ENCODE measurements at regions not wholly inside any gene's neighbourhood (a gene's known extent, or its start where the extent isn't known, plus 50 kb on each side); places are given as distances from the start of the nearest gene placed in this dataset.

GRCh38 chr15:29942548-29942947 lies 120.3 kb upstream of the TJP1 start:
- no peak overlapping the region for H3K4me3 ChIP-seq
- no peaks in the 10 kb centered on the region for H3K4me1 ChIP-seq (replicated peaks in 1 of 2)
- no peak overlapping the region for H3K27ac ChIP-seq
- no peak for ATAC-seq (replicated peaks in 6 of 8)
- in situ Hi-C loops (cut with MboI; ENCODE audit: low pct_unique_long_range_greater_than_20kb in 2 of 9, low sequenced_read_pairs in 9 of 9, unreplicated experiment in 9 of 9), result loop anchor here in 1 of 9 experiments (25.0 kb wide), 1 partner anchor 205 kb away; no protein-coding TSS in a partner anchor
- 80 to 100% (median 87%) methylated on average over 1 to 5 of the region's 7 CpGs; no CpG with 5 or more reads in 2 of the 10 experiments for WGBS, 10 experiments

- Histone ChIP-seq H3K4me1 (replicated peaks in 1 of 2) (no peaks in the 10 kb centered on the region), H3K4me3 (no peak overlapping the region), H3K27ac (no peak overlapping the region)
- peak in 1 of 8 experiments; percentile 53 for ATAC-seq (replicated peaks in 6 of 8)
- in situ Hi-C loops (cut with MboI; ENCODE audit: low pct_unique_long_range_greater_than_20kb in 2 of 9, low sequenced_read_pairs in 9 of 9, unreplicated experiment in 9 of 9), result loop anchor here in 1 of 9 experiments (25.0 kb wide), 1 partner anchor 205 kb away; no protein-coding TSS in a partner anchor
- WGBS, 10 experiments, result 15 to 100% (median 62%) methylated on average over 1 to 3 of the region's 3 CpGs; no CpG with 5 or more reads in 1 of the 10 experiments
Measured at GRCh38 chr15:29942143-29942542, 119.9 kb upstream of the TJP1 start.

GRCh38 chr15:29939404-29939803 lies 117.1 kb upstream of the TJP1 start:
- in situ Hi-C loops (cut with MboI; ENCODE audit: low pct_unique_long_range_greater_than_20kb in 2 of 9, low sequenced_read_pairs in 9 of 9, unreplicated experiment in 9 of 9), result loop anchor here in 1 of 9 experiments (25.0 kb wide), 1 partner anchor 202 kb away; no protein-coding TSS in a partner anchor
- no peak overlapping the region for H3K4me3 ChIP-seq
- WGBS, 10 experiments, result 25 to 100% (median 85%) methylated on average over 1 of the region's 1 CpG; no CpG with 5 or more reads in 4 of the 10 experiments
- H3K27ac ChIP-seq, result no peak overlapping the region
- ATAC-seq (replicated peaks in 6 of 8), result peak in 2 of 8 experiments; percentile 14 to 17
- H3K4me1 ChIP-seq (replicated peaks in 1 of 2), result no peaks in the 10 kb centered on the region

GRCh38 chr15:29938361-29939335 lies 116.4 kb upstream of the TJP1 start:
- in situ Hi-C loops (cut with MboI; ENCODE audit: low pct_unique_long_range_greater_than_20kb in 2 of 9, low sequenced_read_pairs in 9 of 9, unreplicated experiment in 9 of 9), result loop anchor here in 1 of 9 experiments (25.0 kb wide), 1 partner anchor 201 kb away; no protein-coding TSS in a partner anchor
- H3K27ac ChIP-seq, result no peak overlapping the region
- peak in 3 of 8 experiments; percentile 48 to 72 (median 56) for ATAC-seq (replicated peaks in 6 of 8)
- H3K4me3 ChIP-seq, result no peak overlapping the region
- H3K4me1 ChIP-seq (replicated peaks in 1 of 2), result no peaks in the 10 kb centered on the region
- WGBS, 10 experiments, result 37 to 96% (median 82%) methylated on average over 5 to 14 of the region's 14 CpGs

GRCh38 chr15:29937956-29938355 lies 115.7 kb upstream of the TJP1 start:
- Histone ChIP-seq H3K27ac (no peak overlapping the region), H3K4me3 (no peak overlapping the region), H3K4me1 (replicated peaks in 1 of 2) (no peaks in the 10 kb centered on the region)
- in situ Hi-C loops (cut with MboI; ENCODE audit: low pct_unique_long_range_greater_than_20kb in 2 of 9, low sequenced_read_pairs in 9 of 9, unreplicated experiment in 9 of 9), result loop anchor here in 1 of 9 experiments (25.0 kb wide), 1 partner anchor 201 kb away; no protein-coding TSS in a partner anchor
- ATAC-seq (replicated peaks in 6 of 8), result no peak
- 40 to 100% (median 83%) methylated on average over 1 to 2 of the region's 2 CpGs; no CpG with 5 or more reads in 1 of the 10 experiments for WGBS, 10 experiments

GRCh38 chr15:29936353-29937049 lies 114.2 kb upstream of the TJP1 start:
- ATAC-seq (replicated peaks in 6 of 8), result no peak
- 67 to 100% (median 92%) methylated on average over 1 to 8 of the region's 10 CpGs; no CpG with 5 or more reads in 2 of the 10 experiments for WGBS, 10 experiments
- no peak overlapping the region for H3K27ac ChIP-seq
- in situ Hi-C loops (cut with MboI; ENCODE audit: low pct_unique_long_range_greater_than_20kb in 2 of 9, low sequenced_read_pairs in 9 of 9, unreplicated experiment in 9 of 9), result loop anchor here in 1 of 9 experiments (25.0 kb wide), 1 partner anchor 199 kb away; no protein-coding TSS in a partner anchor
- H3K4me3 ChIP-seq, result no peak overlapping the region
- H3K4me1 ChIP-seq (replicated peaks in 1 of 2), result no peaks in the 10 kb centered on the region

GRCh38 chr15:29935296-29936004 lies 113.2 kb upstream of the TJP1 start:
- Histone ChIP-seq H3K4me3 (no peak overlapping the region), H3K27ac (no peak overlapping the region), H3K4me1 (replicated peaks in 1 of 2) (no peaks in the 10 kb centered on the region)
- WGBS, 10 experiments, result 75 to 100% (median 93%) methylated on average over 1 to 3 of the region's 3 CpGs; no CpG with 5 or more reads in 1 of the 10 experiments
- ATAC-seq (replicated peaks in 6 of 8), result peak in 2 of 8 experiments; percentile 59 to 60
- in situ Hi-C loops (cut with MboI; ENCODE audit: low pct_unique_long_range_greater_than_20kb in 2 of 9, low sequenced_read_pairs in 9 of 9, unreplicated experiment in 9 of 9), result loop anchor here in 1 of 9 experiments (25.0 kb wide), 1 partner anchor 198 kb away; no protein-coding TSS in a partner anchor

- ATAC-seq (replicated peaks in 6 of 8), result peak in 2 of 8 experiments; percentile 38 to 64
Measured at GRCh38 chr15:29934251-29934650, 112.0 kb upstream of the TJP1 start.

GRCh38 chr15:29933042-29933803 lies 111.0 kb upstream of the TJP1 start:
- H3K4me1 ChIP-seq (replicated peaks in 1 of 2), result no peaks in the 10 kb centered on the region
- peak in 3 of 8 experiments; percentile 59 to 76 (median 60) for ATAC-seq (replicated peaks in 6 of 8)
- in situ Hi-C loops (cut with MboI; ENCODE audit: low pct_unique_long_range_greater_than_20kb in 2 of 9, low sequenced_read_pairs in 9 of 9, unreplicated experiment in 9 of 9), result loop anchor here in 1 of 9 experiments (25.0 kb wide), 1 partner anchor 196 kb away; no protein-coding TSS in a partner anchor
- H3K27ac ChIP-seq, result no peak overlapping the region
- 0 to 83% (median 57%) methylated on average over 2 to 3 of the region's 3 CpGs; no CpG with 5 or more reads in 1 of the 10 experiments for WGBS, 10 experiments
- no peak overlapping the region for H3K4me3 ChIP-seq

More at GRCh38 chr15:29934251-29934650, 112.0 kb upstream of the TJP1 start:
- Histone ChIP-seq H3K4me3 (no peak overlapping the region), H3K27ac (no peak overlapping the region), H3K4me1 (replicated peaks in 1 of 2) (no peaks in the 10 kb centered on the region)
- in situ Hi-C loops (cut with MboI; ENCODE audit: low pct_unique_long_range_greater_than_20kb in 2 of 9, low sequenced_read_pairs in 9 of 9, unreplicated experiment in 9 of 9), result loop anchor here in 1 of 9 experiments (25.0 kb wide), 1 partner anchor 197 kb away; no protein-coding TSS in a partner anchor
- WGBS, 10 experiments, result 17 to 85% (median 38%) methylated on average over 1 to 2 of the region's 2 CpGs; no CpG with 5 or more reads in 3 of the 10 experiments

- WGBS, 10 experiments, result 70 to 100% (median 96%) methylated on average over 1 to 2 of the region's 2 CpGs; no CpG with 5 or more reads in 4 of the 10 experiments
Measured at GRCh38 chr15:29926083-29926388, 103.8 kb upstream of the TJP1 start.

More at GRCh38 chr15:29926083-29926388, 103.8 kb upstream of the TJP1 start:
- ATAC-seq (replicated peaks in 6 of 8), result no peak
- no peak overlapping the region for H3K4me3 ChIP-seq
- H3K27ac ChIP-seq, result no peak overlapping the region
- in situ Hi-C loops (cut with MboI; ENCODE audit: low pct_unique_long_range_greater_than_20kb in 2 of 9, low sequenced_read_pairs in 9 of 9, unreplicated experiment in 9 of 9), result loop anchor here in 1 of 9 experiments (25.0 kb wide), 1 partner anchor 189 kb away; no protein-coding TSS in a partner anchor
- peaks cover 0 to 12% of the 10 kb centered on the region in 2 donors for H3K4me1 ChIP-seq (replicated peaks in 1 of 2)

Measured in motor neuron (in vitro differentiated cells).